ENCODE measurements at regions not wholly inside any gene's neighbourhood (a gene's known extent, or its start where the extent isn't known, plus 50 kb on each side); places are given as distances from the start of the nearest gene placed in this dataset.

DNA sequence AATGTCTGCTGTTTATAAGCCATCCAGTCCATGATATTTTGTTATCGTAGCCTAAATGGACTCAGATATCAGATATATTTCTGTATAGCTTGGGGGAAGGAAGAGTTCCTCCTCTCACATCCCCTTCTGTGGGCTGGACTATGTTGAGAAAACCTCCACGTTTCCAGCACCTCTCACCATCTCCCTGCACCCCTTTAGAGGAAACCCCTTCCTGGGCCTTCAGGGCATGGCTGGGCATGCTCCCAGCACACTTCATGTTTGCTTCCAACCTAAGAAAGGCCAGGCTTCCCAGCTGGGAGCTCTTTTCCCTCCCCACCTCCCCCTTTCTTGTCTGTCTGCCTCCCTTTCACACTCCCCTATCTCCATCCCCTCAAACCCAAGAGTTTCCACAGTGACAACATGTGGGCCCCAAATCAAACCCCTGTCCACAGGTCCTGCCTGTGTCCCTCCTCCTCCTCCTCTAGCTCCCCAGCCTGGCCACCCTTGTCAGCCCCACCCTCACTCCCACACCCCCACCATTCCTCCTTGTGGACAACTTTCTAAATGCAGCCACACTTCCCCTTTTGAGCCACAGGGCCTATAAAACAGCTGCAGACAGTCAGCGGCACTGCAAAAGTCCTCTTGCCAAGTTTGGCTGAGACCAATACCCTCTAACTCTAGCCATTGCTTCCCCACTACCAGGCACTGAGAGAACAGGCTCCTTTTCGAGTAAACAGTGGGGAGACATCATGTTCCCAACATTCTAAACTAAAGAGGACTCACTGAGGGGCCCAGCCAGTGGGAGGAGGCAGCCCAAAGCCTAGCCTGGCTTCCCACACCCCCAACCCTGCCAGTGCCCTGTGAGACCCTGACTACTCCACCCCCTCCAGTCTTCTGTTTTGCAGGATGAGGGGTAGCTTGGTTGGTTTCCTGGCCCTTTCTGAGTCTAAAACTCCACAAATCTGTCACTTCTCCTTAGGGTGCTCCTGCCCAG, 120.5 kb downstream of the ZFP36L2 start:
- Histone ChIP-seq H3K9me2 (ENCODE audit: insufficient read depth) (no peaks in the 10 kb centered on the region), H3K36me3 (ENCODE audit: control insufficient read depth in 1 of 2, insufficient read depth in 2 of 2, low read length in 2 of 2) (no peaks in the 10 kb centered on the region), H4K20me1 (ENCODE audit: insufficient read depth) (no peaks in the 10 kb centered on the region), H3K9ac (ENCODE audit: low read length) (no peak overlapping the region), H3K79me2 (ENCODE audit: insufficient read depth, low read length) (no peaks in the 10 kb centered on the region), H3K27me3 (ENCODE audit: insufficient read depth, low read length) (no peaks in the 10 kb centered on the region), H2AFZ (ENCODE audit: low read depth, low read length, poor library complexity, severe bottlenecking) (peak overlapping the region; percentile 54), H3K27ac (ENCODE audit: low read depth, low read length) (no peak overlapping the region), H3K9me3 (ENCODE audit: control insufficient read depth in 1 of 2, insufficient read depth in 1 of 2, low read depth in 1 of 2, low read length in 2 of 2) (no peaks in the 10 kb centered on the region), H3K4me1 (ENCODE audit: control insufficient read depth in 1 of 2, insufficient read depth in 2 of 2, low read length in 2 of 2) (peaks cover 3 to 15% of the 10 kb centered on the region in 2 experiments; a peak in 3 of 4 replicates), H3K4me3 (replicated peaks in 1 of 2; ENCODE audit: low read depth in 1 of 2, low read length in 2 of 2) (no peak overlapping the region), H3K4me2 (ENCODE audit: low read length) (no peak overlapping the region)
- TF ChIP-seq CTCF (IDR thresholded peaks at IDR 0.05 in 2 of 3, conservative IDR thresholded peaks at IDR 0.05 in 1 of 3; ENCODE audit: borderline replicate concordance in 1 of 3, insufficient read depth in 1 of 3, low read depth in 2 of 3, low read length in 2 of 3) (peak in 2 of 3 experiments; percentile 33 to 39; a peak in 3 of 6 replicates), POLR2AphosphoS5 (IDR thresholded peaks at IDR 0.05; ENCODE audit: low read depth, low read length) (no peak)
- no TSS peak for BruUV-seq (replicated peaks)
- intact Hi-C loops (cut with micrococcal nuclease), result no loop called here
- ChIA-PET CTCF (interaction anchor here (1.2 kb wide), 1 partner anchor 25 kb away, joined by 3 read pairs; no protein-coding TSS in a partner anchor), RAD21 (ENCODE audit: low non-redundant PET in 1 of 2, low total read pairs in 2 of 2, uncharacterized antibody in 2 of 2, unreplicated experiment in 2 of 2) (interaction anchor here in 1 of 2 experiments (0.7 kb wide), 2 partner anchors 36 to 116 kb away, joined by 3 read pairs; no protein-coding TSS in a partner anchor), POLR2A (no interaction called here)
- peak; percentile 81 for ATAC-seq
- DNase-seq (ENCODE audit: low read depth, low spot score), result peak; percentile 4

GRCh38 chr2:43104763-43105162, 121.6 kb downstream of the ZFP36L2 start:
- no peaks in the 10 kb centered on the region for H3K36me3 ChIP-seq (ENCODE audit: control insufficient read depth in 1 of 2, insufficient read depth in 2 of 2, low read length in 2 of 2)
- no TSS peak for BruUV-seq (replicated peaks)
- H3K9me2 ChIP-seq (ENCODE audit: insufficient read depth), result no peaks in the 10 kb centered on the region
- POLR2A ChIA-PET, result no interaction called here
- DNase-seq (ENCODE audit: low read depth, low spot score), result no peak
- no peak overlapping the region for H3K27ac ChIP-seq (ENCODE audit: low read depth, low read length)
- RAD21 ChIA-PET (ENCODE audit: low non-redundant PET in 1 of 2, low total read pairs in 2 of 2, uncharacterized antibody in 2 of 2, unreplicated experiment in 2 of 2), result no interaction called here
- no peaks in the 10 kb centered on the region for H3K9me3 ChIP-seq (ENCODE audit: control insufficient read depth in 1 of 2, insufficient read depth in 1 of 2, low read depth in 1 of 2, low read length in 2 of 2)
- peaks cover 3 to 8% of the 10 kb centered on the region in 2 experiments; a peak in 3 of 4 replicates for H3K4me1 ChIP-seq (ENCODE audit: control insufficient read depth in 1 of 2, insufficient read depth in 2 of 2, low read length in 2 of 2)
- no peak overlapping the region for H3K9ac ChIP-seq (ENCODE audit: low read length)
- no peak overlapping the region for H3K4me2 ChIP-seq (ENCODE audit: low read length)
- ATAC-seq, result peak; percentile 49; the same call in 1 of the 2 replicates
- intact Hi-C loops (cut with micrococcal nuclease), result no loop called here
- H2AFZ ChIP-seq (ENCODE audit: low read depth, low read length, poor library complexity, severe bottlenecking), result no peak overlapping the region
- no peaks in the 10 kb centered on the region for H3K27me3 ChIP-seq (ENCODE audit: insufficient read depth, low read length)
- no peaks in the 10 kb centered on the region for H3K79me2 ChIP-seq (ENCODE audit: insufficient read depth, low read length)
- no peak overlapping the region for H3K4me3 ChIP-seq (replicated peaks in 1 of 2; ENCODE audit: low read depth in 1 of 2, low read length in 2 of 2)
- CTCF ChIA-PET, result no interaction called here
- H4K20me1 ChIP-seq (ENCODE audit: insufficient read depth), result no peaks in the 10 kb centered on the region
- TF ChIP-seq SIN3A (IDR thresholded peaks at IDR 0.05; ENCODE audit: low read depth), result no peak
- TF ChIP-seq FOSL1 (IDR thresholded peaks at IDR 0.05; ENCODE audit: low read depth), result no peak
- no peak for TF ChIP-seq CBX3 (IDR thresholded peaks at IDR 0.05; ENCODE audit: low read depth)
- TF ChIP-seq ELF1 (IDR thresholded peaks at IDR 0.05; ENCODE audit: borderline replicate concordance, low read depth), result no peak
- TF ChIP-seq EZH2phosphoT487 (IDR thresholded peaks at IDR 0.05; ENCODE audit: borderline replicate concordance), result no peak
- TF ChIP-seq CTCF (IDR thresholded peaks at IDR 0.05 in 2 of 3, conservative IDR thresholded peaks at IDR 0.05 in 1 of 3; ENCODE audit: borderline replicate concordance in 1 of 3, insufficient read depth in 1 of 3, low read depth in 2 of 3, low read length in 2 of 3), result no peak
- no peak for TF ChIP-seq POLR2AphosphoS5 (IDR thresholded peaks at IDR 0.05; ENCODE audit: low read depth, low read length)
- TF ChIP-seq, protein P1, sequence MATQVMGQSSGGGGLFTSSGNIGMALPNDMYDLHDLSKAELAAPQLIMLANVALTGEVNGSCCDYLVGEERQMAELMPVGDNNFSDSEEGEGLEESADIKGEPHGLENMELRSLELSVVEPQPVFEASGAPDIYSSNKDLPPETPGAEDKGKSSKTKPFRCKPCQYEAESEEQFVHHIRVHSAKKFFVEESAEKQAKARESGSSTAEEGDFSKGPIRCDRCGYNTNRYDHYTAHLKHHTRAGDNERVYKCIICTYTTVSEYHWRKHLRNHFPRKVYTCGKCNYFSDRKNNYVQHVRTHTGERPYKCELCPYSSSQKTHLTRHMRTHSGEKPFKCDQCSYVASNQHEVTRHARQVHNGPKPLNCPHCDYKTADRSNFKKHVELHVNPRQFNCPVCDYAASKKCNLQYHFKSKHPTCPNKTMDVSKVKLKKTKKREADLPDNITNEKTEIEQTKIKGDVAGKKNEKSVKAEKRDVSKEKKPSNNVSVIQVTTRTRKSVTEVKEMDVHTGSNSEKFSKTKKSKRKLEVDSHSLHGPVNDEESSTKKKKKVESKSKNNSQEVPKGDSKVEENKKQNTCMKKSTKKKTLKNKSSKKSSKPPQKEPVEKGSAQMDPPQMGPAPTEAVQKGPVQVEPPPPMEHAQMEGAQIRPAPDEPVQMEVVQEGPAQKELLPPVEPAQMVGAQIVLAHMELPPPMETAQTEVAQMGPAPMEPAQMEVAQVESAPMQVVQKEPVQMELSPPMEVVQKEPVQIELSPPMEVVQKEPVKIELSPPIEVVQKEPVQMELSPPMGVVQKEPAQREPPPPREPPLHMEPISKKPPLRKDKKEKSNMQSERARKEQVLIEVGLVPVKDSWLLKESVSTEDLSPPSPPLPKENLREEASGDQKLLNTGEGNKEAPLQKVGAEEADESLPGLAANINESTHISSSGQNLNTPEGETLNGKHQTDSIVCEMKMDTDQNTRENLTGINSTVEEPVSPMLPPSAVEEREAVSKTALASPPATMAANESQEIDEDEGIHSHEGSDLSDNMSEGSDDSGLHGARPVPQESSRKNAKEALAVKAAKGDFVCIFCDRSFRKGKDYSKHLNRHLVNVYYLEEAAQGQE (IDR thresholded peaks at IDR 0.05; ENCODE audit: low read depth), result no peak
